ENCODE measurements at regions not wholly inside any gene's neighbourhood (a gene's known extent, or its start where the extent isn't known, plus 50 kb on each side); places are given as distances from the start of the nearest gene placed in this dataset.
"Not testable (repeated sequence)": the region's sequence is repeated elsewhere in the genome, so short reads cannot be mapped to it uniquely, and the experiment has no call there.

- TF ChIP-seq CTCF (conservative IDR thresholded peaks at IDR 0.05; ENCODE audit: low read depth in 2 of 2) = no peak
These were observed 130.7 kb downstream of the TUBA3C start (continued) for GRCh38 chr13:19050901-19051300.

GRCh38 chr13:19049624-19050023 lies 132.0 kb downstream of the TUBA3C start:
- H3K4me3 Mint-ChIP-seq; H3K27me3 ChIP-seq (ENCODE audit: insufficient read depth); H3K9me2 ChIP-seq (ENCODE audit: insufficient read depth); H3K27ac Mint-ChIP-seq; H3K4me1 ChIP-seq (ENCODE audit: insufficient read depth); H3K4me3 ChIP-seq; H2AFZ ChIP-seq; DNase-seq (ENCODE audit: low spot score); H3K27ac ChIP-seq (ENCODE audit: low read depth); H3F3A ChIP-seq (replicated peaks; ENCODE audit: low read depth); H3K36me3 ChIP-seq (ENCODE audit: insufficient read depth); H3K79me2 ChIP-seq (replicated peaks; ENCODE audit: insufficient read depth); H3K4me2 ChIP-seq; H3K27me3 Mint-ChIP-seq (ENCODE audit: insufficient read depth, low read depth, poor library complexity); H4K20me1 ChIP-seq (replicated peaks; ENCODE audit: insufficient read depth); H3K4me1 Mint-ChIP-seq; ATAC-seq: not testable (repeated sequence)
- H3K36me3 Mint-ChIP-seq (ENCODE audit: low read depth) = peaks cover 45% of the 10 kb centered on the region
- peaks cover 17% of the 10 kb centered on the region for H3K9me3 Mint-ChIP-seq

- Histone ChIP-seq H3K4me1 (ENCODE audit: insufficient read depth) (no peaks in the 10 kb centered on the region), H3K9me2 (ENCODE audit: insufficient read depth) (no peaks in the 10 kb centered on the region), H2AFZ (no peak overlapping the region), H3K27me3 (ENCODE audit: insufficient read depth) (no peaks in the 10 kb centered on the region), H3F3A (replicated peaks; ENCODE audit: low read depth) (no peaks in the 10 kb centered on the region), H4K20me1 (replicated peaks; ENCODE audit: insufficient read depth) (no peaks in the 10 kb centered on the region), H3K79me2 (replicated peaks; ENCODE audit: insufficient read depth) (no peaks in the 10 kb centered on the region), H3K4me2 (no peak overlapping the region), H3K36me3 (ENCODE audit: insufficient read depth) (peaks cover 9% of the 10 kb centered on the region; the same call in 1 of the 2 replicates), H3K27ac (ENCODE audit: low read depth) (no peak overlapping the region), H3K4me3 (no peak overlapping the region)
- no peak overlapping the region for H3K27ac Mint-ChIP-seq
- ATAC-seq = no peak
- H3K36me3 Mint-ChIP-seq (ENCODE audit: low read depth) = peaks cover 40% of the 10 kb centered on the region
- no peak for DNase-seq (ENCODE audit: low spot score)
- H3K4me1 Mint-ChIP-seq = no peaks in the 10 kb centered on the region
- H3K9me3 Mint-ChIP-seq = peaks cover 29% of the 10 kb centered on the region
- peaks cover 4% of the 10 kb centered on the region for H3K27me3 Mint-ChIP-seq (ENCODE audit: insufficient read depth, low read depth, poor library complexity)
- H3K4me3 Mint-ChIP-seq = no peak overlapping the region
- TF ChIP-seq POLR2AphosphoS5 (IDR thresholded peaks at IDR 0.05; ENCODE audit: low read depth) (no peak), NANOG (IDR thresholded peaks at IDR 0.05; ENCODE audit: borderline replicate concordance) (no peak), EZH2 (IDR thresholded peaks at IDR 0.05; ENCODE audit: low read depth, unreplicated experiment) (no peak), STAT1 (IDR thresholded peaks at IDR 0.05; ENCODE audit: unreplicated experiment) (no peak), REST (IDR thresholded peaks at IDR 0.05; ENCODE audit: unreplicated experiment) (no peak), JUNB (IDR thresholded peaks at IDR 0.05; ENCODE audit: unreplicated experiment) (no peak), CTCF (conservative IDR thresholded peaks at IDR 0.05; ENCODE audit: low read depth in 2 of 2) (no peak)
These were observed 133.2 kb downstream of the TUBA3C start for GRCh38 chr13:19048381-19048780.

Data from GM23338 (cell line).